ENCODE measurements at regions not wholly inside any gene's neighbourhood (a gene's known extent, or its start where the extent isn't known, plus 50 kb on each side); places are given as distances from the start of the nearest gene placed in this dataset.

DNA sequence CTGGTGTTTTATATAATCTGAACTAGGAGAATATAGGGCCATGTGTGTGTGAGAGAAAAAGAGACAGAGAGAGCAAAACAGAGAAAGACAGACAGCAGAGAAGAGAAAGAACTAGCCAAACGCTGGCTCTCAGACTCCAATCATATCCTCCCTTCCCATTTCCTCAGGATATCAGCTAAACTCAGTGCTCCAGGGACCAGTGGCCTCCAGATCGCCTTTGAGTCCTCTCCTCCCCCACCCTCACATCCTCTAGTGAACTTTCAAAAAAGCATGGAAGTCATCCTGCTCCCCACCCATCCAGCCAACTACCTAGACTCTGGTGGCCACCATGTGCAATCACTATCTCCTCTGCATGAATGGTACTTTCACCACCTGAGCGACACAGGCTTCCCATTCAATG is 386.1 kb upstream of the NPVF start:
- TF ChIP-seq, protein P1, sequence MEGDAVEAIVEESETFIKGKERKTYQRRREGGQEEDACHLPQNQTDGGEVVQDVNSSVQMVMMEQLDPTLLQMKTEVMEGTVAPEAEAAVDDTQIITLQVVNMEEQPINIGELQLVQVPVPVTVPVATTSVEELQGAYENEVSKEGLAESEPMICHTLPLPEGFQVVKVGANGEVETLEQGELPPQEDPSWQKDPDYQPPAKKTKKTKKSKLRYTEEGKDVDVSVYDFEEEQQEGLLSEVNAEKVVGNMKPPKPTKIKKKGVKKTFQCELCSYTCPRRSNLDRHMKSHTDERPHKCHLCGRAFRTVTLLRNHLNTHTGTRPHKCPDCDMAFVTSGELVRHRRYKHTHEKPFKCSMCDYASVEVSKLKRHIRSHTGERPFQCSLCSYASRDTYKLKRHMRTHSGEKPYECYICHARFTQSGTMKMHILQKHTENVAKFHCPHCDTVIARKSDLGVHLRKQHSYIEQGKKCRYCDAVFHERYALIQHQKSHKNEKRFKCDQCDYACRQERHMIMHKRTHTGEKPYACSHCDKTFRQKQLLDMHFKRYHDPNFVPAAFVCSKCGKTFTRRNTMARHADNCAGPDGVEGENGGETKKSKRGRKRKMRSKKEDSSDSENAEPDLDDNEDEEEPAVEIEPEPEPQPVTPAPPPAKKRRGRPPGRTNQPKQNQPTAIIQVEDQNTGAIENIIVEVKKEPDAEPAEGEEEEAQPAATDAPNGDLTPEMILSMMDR (conservative IDR thresholded peaks at IDR 0.05) = no peak
- no peak for TF ChIP-seq EZH2 (IDR thresholded peaks at IDR 0.05; ENCODE audit: low read depth)
